GM10248 (cell line): ENCODE measurements at regions not wholly inside any gene's neighbourhood (a gene's known extent, or its start where the extent isn't known, plus 50 kb on each side); places are given as distances from the start of the nearest gene placed in this dataset.
A peak's percentile ranks its signal among the peaks of the same experiment; 100 is the strongest.

Source experiments
- CTCF ChIA-PET: fragments of 300-600 bp; sonication (Branson Sonifier 250); formaldehyde crosslinking; extraction: SDS; loops from one replicate; lab custom pipeline; 2021; ENCODE audit warnings: antibody characterized with exemption; lab: Yijun Ruan, JAX
- POLR2A ChIA-PET: fragments of 350-650 bp; sonication (Branson Sonifier 250); formaldehyde crosslinking; extraction: SDS; loops from one replicate; lab custom pipeline; 2020; ENCODE audit warnings: antibody characterized with exemption; lab: Yijun Ruan, JAX
- DNase-seq: peaks from one replicate; pipeline ENCODE4 v3.0.0; 2012; ENCODE audit errors: extremely low spot score
- CTCF ChIP-seq: IDR thresholded peaks from 2 replicates; pipeline ENCODE4 v1.5.1; 2012; ENCODE audit warnings: mild to moderate bottlenecking, low read depth; ENCODE audit errors: extremely low read depth, missing control alignments, control extremely low read depth

DNA sequence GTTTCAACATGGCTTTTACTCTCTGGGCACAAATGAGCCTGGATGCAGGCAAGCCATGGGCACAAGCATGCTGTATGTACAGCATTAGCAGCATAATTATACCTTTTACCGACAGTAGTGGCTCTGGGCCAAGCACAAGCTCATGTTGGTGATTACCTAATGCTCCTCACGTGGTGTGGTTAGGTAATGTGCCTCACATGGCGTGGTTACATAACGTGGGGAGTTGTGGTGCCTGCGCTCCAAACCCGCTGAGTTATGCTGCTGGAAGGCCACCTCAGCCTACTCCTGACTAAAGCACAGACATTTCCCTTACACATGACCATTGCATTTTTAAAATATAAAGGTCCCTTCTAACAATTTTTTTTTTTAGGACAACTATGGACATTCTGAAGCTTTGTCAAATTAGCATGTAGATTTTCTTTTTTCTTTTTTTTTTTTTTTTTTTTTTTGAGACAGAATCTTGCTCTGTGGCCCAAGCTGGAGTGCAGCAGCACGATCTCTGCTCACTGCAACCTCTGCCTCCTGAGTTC, 794.0 kb downstream of the EFNA5 start:
- DNase-seq, result no peak
- CTCF ChIA-PET, result interaction anchor here (0.7 to 2.4 kb wide), 4 partner anchors 14 to 423 kb away, joined by 3 to 7 read pairs (median 4); no protein-coding TSS in a partner anchor
- POLR2A ChIA-PET, result no interaction called here
- no peak for TF ChIP-seq CTCF

DNA sequence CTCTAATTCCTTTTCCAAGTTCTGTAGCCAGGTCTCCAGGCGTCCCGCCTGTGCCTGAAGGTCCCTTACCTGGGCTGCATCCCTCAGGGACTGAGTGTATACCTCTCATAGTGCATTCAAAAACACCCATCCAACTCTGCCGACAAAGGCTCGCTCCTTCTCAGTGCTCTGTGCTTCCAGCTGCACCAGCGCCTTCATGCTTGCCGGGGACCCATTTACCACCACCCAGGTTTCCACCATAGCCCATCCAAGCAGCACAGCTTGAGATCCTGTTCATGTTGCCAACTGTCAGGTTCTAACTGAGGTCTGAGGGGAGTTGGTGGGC, 794.5 kb downstream of the EFNA5 start:
- ChIA-PET POLR2A (no interaction called here), CTCF (interaction anchor here (0.7 to 2.4 kb wide), 4 partner anchors 17 to 422 kb away, joined by 3 to 7 read pairs (median 4); no protein-coding TSS in a partner anchor)
- DNase-seq, result no peak
- no peak for TF ChIP-seq CTCF

- peak; percentile 28 for DNase-seq
- ChIA-PET POLR2A (no interaction called here), CTCF (interaction anchor here (0.7 to 1.9 kb wide), 6 partner anchors 14 to 49 kb away, joined by 3 to 7 read pairs (median 4); no protein-coding TSS in a partner anchor)
- TF ChIP-seq CTCF, result peak; percentile 52
Measured at GRCh38 chr5:106875591-106876297, 795.0 kb downstream of the EFNA5 start.

DNA sequence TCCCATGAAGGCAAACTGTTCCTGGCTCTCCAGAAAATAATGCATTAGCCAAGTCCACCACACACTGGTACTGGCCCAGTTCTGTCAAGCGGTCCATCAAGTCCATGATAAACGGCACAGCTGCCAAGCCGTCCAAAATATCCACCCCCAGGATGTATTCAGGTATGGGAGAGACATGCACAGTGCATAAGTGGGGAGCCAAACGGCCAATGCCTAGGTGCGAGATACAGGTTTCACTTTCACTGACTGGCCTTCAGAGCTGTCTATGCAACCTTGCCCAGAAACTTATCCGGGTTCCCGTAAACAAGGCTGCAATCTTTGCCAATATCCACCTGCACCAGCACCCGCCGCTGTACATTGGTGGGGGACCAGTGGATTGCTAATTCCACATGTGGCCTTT, 795.8 kb downstream of the EFNA5 start:
- no peak for TF ChIP-seq CTCF
- DNase-seq, result no peak
- ChIA-PET CTCF (interaction anchor here (0.8 to 1.4 kb wide), 4 partner anchors 13 to 50 kb away, joined by 3 to 6 read pairs (median 4); no protein-coding TSS in a partner anchor), POLR2A (no interaction called here)

DNA sequence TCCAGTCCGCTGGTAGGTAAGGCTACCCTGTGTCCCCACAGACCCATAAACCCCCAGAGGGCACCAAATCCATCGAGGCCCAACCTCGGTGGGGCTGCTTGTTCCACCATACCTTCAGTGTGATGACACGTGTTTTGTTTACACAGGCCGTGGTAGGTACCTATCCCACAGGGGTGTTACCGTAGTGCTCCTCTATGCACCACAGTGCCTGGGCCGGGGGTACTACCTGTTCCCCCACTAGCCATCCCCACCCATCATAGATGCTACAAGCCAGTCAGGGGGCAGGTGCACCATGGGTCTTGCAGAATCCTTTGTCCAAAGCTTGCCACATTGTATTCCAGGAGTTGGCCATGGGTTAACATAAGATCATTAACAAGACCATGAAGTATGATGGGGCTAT, 796.2 kb downstream of the EFNA5 start:
- no peak for DNase-seq
- POLR2A ChIA-PET, result no interaction called here
- TF ChIP-seq CTCF, result no peak
- CTCF ChIA-PET, result no interaction called here

DNA sequence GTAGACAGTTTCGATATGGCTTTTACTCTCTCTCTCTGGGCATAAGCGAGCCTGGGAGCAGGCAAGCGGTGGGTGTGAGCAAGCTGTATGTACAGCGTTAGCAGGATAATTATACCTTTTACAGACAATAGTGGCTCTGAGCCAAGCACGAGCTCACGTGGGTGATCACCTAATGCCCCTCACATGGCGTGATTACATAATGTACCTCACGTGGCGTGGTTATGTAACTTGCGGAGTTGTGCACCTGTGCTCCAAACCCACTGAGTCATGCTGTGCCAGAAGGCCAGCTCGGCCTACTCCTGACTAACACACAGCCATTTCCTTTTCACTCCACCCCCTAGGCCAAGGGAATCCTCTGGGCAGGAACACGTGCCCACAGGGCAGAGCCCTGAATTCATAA, 797.2 kb downstream of the EFNA5 start:
- CTCF ChIA-PET, result interaction anchor here (1.4 to 1.5 kb wide), 2 partner anchors 11 to 29 kb away, joined by 3 to 5 read pairs; no protein-coding TSS in a partner anchor
- TF ChIP-seq CTCF, result no peak
- POLR2A ChIA-PET, result no interaction called here
- no peak for DNase-seq
